DMS 273 (cell line): ENCODE measurements at regions not wholly inside any gene's neighbourhood (a gene's known extent, or its start where the extent isn't known, plus 50 kb on each side); places are given as distances from the start of the nearest gene placed in this dataset.

Experiments used
- DNase-seq: peaks from one replicate; lab custom pipeline; 2025; ENCODE audit not compliant: unreplicated experiment; lab: John Stamatoyannopoulos, UW

DNA sequence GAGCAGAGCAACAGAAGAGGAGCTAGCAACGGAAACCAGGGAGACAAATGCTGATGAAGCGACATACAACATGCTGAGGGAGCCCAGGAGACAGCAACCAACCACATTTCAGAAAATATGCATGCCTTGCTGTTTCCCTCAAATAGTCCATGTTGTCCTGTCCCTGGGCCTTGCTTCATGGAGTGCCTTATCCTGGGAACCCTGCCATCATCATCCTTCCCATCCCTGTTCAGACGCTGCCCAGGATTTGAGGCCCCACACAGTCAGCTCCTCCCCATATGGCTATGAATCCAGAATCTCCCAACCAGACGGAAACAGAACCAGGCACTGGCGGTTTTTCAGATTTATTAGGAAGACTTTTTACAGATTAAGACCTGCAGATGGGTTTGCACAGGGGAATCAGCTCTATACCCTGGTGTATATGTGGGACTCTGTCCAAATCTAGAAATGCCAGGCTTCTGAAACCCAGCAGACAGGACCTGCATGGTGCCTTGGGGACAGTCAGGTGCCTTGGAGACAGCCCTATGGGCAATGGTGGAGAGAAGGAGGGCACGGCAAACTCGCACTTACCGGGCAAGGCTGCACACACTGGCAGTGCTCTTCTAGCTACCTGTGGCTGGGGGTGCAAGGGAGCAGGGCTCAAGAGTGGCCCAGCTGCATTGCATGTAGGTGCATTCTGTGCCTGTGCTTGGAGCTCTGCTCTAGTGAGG, 199.7 kb upstream of the MAMLD1 start:
- DNase-seq: no peak

DNA sequence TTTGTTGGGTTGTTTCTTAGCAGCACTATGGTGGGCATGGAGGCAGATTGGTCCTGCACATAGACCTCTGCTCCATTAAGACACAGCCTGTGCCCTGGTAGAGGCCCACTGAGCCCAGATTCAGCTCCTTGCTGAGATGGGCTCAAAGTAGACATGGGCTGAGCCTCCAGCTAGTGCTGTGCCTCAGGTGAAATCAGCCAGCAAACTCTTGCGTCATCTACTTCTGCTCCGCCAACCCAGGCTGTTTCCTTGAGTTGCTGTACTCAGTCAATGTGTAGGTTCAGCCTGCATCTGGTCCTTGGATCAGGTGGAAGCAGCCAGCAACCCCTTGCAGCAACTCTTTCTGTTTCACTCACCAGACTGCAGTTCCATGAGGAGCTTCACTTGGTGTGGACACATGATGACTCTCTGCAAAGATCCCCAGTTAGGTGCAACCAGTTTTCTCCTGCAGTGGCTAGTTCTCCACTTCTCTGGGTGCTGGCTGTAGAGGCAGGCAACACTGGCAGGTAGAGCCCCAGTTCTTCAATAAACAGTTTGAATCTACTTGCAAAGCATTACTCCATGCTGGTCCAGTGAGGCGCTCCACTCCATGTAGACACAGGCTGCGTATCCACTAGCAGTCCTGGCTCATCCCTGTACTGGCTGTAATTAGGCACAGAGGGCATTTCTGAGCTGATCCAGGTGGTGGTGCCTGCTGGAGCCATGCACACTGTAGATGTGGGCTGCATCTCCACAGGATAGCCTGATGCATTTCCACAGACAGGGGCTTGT, 199.0 kb upstream of the MAMLD1 start:
- DNase-seq: no peak

DNA sequence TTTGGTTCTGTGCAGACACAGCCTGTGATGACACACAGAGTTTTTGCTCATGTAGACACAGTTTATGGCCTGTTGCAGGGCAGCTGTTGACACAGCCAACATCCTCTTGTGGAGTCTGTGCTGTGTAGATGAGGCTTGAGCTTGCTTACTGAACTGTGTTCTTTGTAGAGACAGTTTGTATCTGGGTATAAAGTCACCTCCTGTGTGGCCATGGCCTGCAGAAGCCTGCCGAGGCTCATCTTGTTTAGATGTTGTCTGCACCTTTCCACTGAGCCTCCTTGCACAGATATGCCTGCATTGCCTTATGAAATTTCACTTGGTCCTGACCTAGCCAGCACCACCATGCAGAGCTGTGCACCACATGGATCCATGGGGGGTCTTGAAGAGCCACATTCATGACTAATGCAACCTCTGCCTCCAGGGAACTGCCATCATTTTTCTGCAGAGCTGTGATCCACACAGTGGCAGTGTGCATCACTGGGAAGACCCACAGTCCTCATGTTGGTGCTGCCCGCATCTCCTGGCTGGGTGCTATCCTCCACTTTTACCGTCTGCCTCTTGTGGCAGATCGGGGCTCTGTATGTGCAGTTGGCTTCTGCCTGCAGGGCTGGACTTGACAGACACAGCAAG, 198.0 kb upstream of the MAMLD1 start:
- no peak for DNase-seq

DNA sequence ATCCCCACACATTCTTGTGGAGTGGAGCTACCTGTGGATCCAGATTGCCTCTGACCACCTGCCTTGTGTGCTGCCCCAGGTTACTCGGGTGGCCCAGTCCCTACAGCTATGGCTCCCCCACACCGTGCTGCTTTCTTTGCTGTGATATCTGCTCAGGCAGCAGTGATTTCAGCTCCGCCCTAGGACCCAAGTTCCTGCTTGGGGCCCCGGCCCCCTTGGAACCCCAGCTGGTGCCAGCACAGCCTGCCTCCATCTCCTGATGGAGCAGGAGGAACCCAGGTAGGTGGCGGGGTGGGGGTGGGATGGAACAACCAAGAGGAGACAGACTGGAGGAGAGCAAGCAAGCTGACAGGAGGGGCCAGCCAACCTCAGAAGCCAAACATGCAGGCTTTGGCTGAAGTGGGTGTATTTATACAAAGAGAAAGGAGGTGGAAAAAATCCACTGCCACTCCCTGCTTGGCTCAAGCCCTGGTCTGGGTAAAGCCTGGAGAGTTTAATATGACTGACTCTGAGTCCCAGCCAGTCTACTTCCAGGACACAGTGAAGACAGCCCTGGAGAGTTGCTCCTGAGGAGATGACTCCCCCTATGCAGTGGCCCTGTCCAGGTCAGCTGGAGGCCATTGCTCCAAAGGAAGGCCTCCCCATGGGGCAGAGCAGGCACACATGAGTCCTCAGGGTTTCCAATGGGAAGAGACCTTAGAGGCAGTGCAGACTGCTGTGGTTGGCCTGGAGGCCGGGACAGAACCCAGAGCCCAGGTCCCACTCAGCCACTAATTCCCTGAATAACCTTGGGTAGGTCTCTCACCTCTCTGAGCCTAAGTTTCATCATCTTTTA, 197.1 kb upstream of the MAMLD1 start:
- no peak for DNase-seq

DNA sequence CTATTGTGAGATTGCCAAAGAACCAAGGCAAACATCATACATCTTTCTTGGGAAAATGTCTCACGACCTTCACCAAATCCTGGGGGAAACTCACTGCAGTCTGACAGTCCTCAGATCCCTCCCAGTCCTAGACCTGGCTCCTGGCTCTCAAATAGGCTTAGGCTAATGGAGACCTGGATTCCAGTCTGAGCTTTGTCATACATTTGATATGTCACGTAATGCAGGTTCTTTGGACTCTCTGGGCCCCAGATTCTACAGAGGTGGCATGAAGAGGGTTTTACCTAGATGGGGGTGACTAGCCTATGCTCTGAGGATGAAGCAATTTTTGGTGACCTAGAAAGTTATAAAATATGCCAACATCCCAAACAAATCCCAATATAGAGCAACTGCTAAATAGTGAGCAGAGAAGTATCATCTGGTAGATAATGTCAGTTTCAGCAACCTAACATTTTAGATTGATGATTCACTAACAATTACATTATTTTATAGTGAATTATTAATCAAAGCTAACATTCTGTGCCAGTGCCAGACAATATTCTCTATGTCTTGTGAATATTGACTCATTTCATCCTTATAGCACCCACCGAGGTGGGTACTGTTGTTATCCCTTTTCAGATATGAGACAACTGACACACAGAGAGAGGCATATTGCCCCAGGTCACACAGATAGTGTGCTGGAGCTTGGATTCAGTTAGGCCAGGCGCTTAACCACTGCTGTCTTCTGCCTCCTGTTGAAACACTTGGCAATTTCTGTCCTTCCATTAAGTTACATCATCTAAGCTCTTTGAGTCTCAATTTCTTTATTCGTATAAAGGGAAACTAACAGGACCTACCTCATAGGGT, 195.4 kb upstream of the MAMLD1 start:
- no peak for DNase-seq

DNA sequence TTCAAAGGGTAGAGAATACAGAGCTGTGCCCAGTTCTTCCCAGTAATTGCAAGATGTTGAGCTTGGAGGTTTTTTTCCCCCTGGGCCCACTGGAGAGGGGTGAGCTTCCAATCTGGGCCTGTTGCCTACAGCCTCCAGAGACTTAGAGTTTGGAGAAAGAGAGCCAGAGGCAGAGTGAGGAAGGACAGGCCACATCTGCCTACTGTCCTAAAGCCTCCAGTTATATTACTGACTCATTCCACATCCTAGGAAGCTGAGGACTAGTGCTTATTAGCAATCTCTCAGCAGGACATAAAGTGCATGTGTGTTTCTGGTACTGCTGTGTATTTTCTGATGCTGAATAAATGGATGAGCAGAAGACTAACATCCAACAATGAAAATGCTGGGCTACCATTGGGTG, 181.0 kb upstream of the MAMLD1 start:
- DNase-seq: no peak

DNA sequence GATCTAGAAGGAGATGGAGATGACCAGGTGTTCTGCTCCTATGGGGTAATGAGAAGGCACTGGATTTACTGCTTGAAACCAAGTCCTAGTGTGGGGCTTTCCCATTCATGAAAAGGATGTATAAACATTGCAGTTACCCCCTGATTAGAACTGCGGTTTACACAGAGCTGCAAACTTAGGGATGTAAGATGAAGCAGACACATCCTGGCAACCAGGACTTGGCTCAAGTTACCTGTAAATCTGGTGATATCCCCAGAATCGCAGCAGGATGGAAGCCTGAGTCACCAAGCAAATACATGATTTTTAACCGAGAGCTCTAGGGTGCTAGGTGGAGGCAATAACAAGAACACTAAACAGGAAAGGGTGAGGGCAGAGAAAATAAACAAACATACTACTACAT, 178.6 kb upstream of the MAMLD1 start:
- no peak for DNase-seq

DNA sequence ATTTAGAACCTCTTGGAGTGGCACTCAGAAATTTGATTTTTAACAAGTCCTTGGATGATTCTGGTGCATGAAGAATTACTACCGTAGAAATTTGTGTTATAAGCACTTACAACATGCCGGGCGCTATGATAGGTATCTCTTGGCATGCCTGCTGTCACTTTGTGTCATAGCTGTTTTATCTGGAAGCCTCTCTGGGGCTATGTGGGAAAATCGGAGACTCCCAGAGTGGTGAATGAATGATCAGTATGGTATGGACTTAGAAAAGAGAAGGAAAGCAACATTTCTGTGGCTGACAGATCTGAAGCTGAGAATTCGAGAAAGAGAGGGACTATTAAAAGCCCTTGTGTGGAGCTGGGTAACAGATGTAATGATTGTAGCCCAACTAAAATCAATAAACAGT, 177.4 kb upstream of the MAMLD1 start:
- DNase-seq: no peak

DNA sequence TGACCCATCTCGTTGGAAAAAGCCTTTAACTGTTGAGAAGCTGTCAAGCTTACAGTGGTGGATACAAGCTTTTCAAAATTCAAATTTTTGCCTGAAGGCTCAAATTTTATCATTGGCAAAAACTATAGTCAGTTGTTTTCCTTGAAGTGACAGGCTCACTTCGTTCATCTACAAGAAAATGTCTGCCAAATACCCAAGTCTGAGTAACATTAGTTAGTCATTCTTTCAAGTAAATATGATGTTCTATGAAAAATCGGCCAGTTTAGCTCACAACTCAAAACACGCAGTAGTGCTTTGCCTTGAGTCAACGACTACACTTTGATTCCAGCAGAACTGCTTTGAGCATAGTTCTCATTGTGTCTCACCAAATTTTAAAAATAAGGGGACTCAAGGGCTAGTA, 170.3 kb upstream of the MAMLD1 start:
- DNase-seq: no peak

DNA sequence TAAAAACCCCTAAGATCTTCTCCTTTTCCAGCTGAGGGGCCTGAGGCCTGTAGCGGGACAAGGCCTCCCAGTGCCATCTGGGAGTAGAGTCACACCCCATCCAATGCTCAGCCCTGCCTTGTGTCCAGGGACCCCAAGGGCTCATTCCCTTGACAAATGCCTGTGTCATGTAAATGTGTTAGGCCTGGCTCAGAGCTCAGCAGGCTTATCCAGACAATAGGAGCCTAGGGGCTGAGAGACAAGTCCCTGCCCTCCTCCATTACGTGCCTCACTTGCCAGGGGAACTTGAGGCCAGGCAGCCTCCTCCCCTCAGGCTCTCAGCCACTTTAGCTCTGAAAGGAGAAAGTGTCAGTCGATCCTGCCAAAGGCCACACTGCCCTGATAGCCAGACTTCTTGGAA, 166.8 kb upstream of the MAMLD1 start:
- no peak for DNase-seq

DNA sequence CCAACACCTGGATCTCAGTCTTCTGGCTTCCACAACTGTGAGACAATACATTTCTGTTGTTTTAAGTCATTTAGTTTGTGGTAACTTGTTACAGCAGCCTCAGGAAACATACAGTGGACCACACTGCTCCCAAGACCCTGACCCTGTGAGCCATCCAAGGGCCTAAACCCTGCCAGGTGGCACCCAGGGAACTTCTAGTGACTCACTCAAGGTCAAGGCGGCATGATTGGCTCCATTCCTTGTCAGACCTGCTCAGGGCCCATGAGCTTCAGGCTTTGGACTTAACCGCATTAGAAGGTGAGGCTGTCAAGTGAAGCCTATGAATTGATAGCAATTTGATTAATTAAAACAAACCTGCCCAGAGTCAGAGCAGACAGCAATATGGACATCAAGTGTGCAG, 165.7 kb upstream of the MAMLD1 start:
- no peak for DNase-seq

DNA sequence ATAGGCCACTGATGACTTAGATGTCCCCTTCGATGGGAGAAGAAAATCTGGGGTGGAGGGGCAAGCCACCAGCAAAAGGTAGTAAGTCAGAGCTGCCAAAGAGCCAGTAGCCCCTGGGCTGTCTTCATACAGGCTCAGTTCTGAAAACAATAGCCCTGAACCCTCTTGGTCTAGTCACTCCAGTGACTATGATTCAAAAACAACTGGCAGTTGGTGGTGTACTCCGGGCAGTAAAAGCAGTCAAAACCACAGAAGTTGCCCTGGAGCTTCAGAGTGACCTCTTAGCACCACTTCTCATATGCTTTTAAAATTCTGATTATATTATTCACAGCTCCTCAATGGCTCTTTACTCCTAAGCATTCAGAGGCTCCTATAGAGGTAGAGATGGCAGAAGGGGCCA, 164.3 kb upstream of the MAMLD1 start:
- DNase-seq: no peak

DNA sequence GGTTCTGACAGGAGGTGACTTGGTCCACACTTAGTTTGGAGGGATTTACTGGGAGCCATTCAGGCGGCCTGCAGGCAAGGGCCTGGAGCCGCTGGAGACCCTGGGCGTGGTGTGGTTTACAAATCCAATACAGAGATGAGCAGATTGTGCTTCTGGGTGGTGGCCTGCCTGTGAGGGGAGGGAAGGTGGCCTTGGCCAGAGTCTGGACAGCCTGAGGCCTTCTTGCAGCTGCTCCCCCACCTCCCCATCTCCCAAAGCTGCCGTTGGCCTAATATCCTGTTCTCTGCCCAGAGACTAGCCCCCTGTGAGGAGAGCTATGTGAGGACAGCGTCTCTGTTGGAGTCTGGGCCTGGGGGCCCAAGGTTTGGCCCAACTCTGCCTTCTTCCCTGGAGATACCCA, 163.9 kb upstream of the MAMLD1 start:
- no peak for DNase-seq

DNA sequence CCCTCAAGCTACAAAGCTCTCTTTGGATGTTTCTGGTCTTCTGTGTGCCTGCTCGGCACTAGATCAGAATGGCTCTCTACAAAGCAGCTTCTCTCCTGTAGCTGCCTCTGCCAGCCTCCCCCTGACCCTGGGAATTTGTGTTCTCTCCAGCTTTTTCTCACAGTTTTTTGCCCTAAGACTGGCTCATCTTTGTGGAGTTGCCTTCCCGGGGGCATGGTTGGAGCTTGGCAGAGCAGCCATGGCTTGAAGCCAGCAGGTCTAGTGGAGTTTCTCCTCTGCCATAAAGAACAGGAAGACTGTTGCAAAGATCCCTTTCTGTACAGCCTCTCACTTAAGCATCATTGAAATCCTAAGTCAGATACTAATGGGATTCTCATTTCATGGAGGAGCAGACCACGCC, 163.3 kb upstream of the MAMLD1 start:
- DNase-seq: no peak

DNA sequence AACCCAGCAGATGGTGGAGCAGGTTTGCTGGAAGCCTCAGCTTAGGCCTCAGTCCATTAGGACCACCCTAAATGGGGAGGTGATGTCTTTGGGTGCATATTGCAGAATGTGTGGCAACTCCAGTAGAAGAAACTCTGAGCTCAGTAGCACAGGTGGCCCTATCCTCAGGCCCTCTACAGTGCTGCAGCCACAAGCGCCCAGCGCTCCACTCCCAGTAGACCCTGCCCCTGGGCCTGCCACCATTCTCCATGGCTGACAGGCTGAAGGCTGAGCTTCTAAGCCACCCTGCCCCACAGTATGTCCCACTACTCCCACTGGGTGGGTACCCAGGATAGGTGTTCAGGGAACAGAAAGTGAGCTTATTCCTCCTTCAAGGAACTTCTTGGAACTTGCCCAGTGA, 162.8 kb upstream of the MAMLD1 start:
- no peak for DNase-seq

DNA sequence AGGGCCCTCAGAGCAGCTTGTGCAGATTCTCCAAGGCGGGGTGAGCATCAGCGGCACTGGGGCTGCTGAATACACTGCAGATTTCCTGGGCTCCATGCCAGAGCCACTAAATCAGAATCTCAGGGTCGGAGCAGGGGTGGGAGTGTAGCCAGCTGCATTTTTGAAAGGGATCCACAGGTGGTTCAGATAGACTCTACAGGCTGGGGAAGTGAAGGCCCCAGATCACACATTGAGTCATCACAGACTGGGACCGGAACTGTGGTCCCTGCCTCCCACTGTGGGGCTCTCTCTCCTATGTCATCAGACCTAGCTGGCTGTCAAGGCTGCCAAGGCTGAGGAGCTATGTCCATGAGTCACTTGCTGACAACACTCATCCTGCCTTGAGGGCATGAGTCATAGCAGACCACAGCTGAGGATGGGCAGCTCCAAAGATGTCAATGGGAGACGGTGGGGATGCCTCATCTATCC, 162.3 kb upstream of the MAMLD1 start:
- peak; percentile 71 for DNase-seq

DNA sequence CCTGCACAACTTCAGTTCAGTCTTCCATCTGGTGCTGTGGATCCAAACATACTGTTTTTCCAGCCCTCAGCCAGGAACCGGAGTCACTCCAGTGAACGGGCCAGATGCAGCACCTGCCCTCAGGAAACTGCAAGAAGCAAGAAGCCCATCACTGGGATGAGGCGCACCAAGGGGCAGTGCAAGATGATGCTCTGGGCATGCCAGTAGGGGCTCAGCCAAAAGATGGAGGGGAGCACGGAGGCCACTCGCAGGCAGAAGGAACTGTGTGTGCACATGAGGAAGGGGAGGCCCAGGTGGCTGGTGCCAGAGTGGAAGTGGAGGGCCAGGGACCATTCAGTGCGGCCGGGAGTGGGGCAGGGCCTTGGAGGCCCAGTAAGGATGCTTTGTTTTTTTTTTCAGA, 161.7 kb upstream of the MAMLD1 start:
- DNase-seq: no peak

DNA sequence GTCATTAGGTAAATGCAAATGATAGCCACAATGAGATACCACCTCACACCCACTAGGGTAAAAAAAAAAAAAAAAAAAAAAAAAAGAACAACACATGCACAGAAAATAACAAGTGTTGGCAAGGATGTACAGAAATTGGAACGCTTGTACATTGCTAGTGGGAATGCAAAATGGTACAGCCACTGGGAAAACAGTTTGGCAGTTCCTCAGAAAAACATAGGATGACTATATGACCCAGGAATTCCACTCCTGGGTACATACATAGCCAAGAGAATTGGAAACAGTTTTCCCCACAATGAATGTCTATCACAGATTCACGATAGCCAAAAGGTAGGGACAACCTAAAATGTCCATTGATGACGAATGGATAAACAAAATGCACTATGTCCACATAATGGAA, 161.3 kb upstream of the MAMLD1 start:
- DNase-seq: no peak

DNA sequence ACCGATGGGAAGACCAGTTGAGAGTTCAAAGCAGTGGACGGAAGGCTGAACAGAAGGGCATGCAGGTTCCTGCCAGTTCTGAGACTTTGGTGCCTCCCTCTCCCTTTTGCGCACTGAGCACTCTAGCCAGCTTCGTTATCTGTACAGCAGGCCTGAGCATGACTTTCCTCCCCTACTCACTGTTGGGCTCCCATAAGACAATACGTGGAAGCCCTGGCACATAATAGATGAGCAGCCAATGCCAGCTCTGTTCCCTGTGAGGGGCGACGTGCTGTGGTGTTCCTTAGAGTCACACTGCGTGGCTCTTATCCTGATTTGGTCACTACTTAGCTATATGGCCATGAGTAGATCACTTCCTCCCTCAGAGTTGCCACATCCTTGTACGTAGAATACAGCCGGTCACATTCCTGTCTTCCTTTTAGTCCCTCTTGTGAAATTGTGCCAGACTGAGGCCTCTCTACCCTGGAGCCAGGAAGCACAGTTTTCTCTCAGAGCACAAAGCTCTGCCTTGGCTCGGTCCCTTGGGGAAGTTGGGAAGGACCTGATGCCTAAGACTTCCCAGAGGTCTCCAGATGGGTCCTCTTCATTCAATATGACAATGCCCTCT, 160.4 kb upstream of the MAMLD1 start:
- no peak for DNase-seq

DNA sequence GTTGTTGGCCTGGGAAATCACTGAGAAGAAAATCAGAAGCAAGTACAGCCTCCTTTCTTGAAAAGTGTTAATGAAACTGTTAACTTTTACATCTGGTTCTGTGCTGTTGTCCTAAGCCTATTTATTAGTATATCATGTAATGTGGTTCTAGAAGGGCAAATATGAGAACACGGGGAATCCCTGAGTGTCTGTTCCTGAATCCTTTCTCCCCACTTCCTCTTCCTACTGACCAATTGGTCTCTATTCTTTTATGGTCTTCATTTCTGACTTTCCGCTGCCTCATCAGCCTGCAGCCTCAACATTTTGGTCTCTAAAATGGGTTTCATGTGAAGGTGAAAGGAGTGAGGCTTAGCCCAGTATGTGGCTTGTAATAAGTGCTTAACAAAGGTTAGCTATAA, 159.9 kb upstream of the MAMLD1 start:
- DNase-seq: no peak
